ENCODE measurements at regions not wholly inside any gene's neighbourhood (a gene's known extent, or its start where the extent isn't known, plus 50 kb on each side); places are given as distances from the start of the nearest gene placed in this dataset.

- Mint-ChIP-seq H3K4me1 (peaks cover 14% of the 10 kb centered on the region), H3K27me3 (no peaks in the 10 kb centered on the region), H3K4me3 (no peak overlapping the region), H3K9me3 (no peaks in the 10 kb centered on the region), H3K27ac (no peak overlapping the region)
- DNase-seq (no peak), ATAC-seq (no peak)
These were observed 89.3 kb downstream of the IRF2BPL start for GRCh38 chr14:76939015-76939742.

- Mint-ChIP-seq H3K4me1 (peaks cover 18% of the 10 kb centered on the region), H3K27ac (peak overlapping the region in 1 of 2 donors; percentile 88), H3K27me3 (no peaks in the 10 kb centered on the region), H3K4me3 (no peak overlapping the region), H3K9me3 (no peaks in the 10 kb centered on the region)
- DNase-seq: no peak
- no peak for ATAC-seq
These were observed 90.4 kb downstream of the IRF2BPL start for GRCh38 chr14:76938092-76938500.

- Mint-ChIP-seq H3K9me3 (no peaks in the 10 kb centered on the region), H3K27ac (no peak overlapping the region), H3K27me3 (no peaks in the 10 kb centered on the region), H3K4me3 (no peak overlapping the region), H3K4me1 (peaks cover 13% of the 10 kb centered on the region)
- ATAC-seq: no peak
- no peak for DNase-seq
These were observed 91.1 kb downstream of the IRF2BPL start for GRCh38 chr14:76937181-76938091.

- ATAC-seq: no peak
- no peak for DNase-seq
- H3K4me3 Mint-ChIP-seq: no peak overlapping the region
- H3K27ac Mint-ChIP-seq: peak overlapping the region in 1 of 2 donors; percentile 35
- peaks cover 10% of the 10 kb centered on the region for H3K4me1 Mint-ChIP-seq
- no peaks in the 10 kb centered on the region for H3K27me3 Mint-ChIP-seq
- no peaks in the 10 kb centered on the region for H3K9me3 Mint-ChIP-seq
These were observed 92.0 kb downstream of the IRF2BPL start for GRCh38 chr14:76936483-76936882.

GRCh38 chr14:76933515-76933914, 95.0 kb downstream of the IRF2BPL start:
- H3K27ac Mint-ChIP-seq: peak overlapping the region in 1 of 2 donors; percentile 42
- H3K4me1 Mint-ChIP-seq: peaks cover 37% of the 10 kb centered on the region
- ATAC-seq: no peak
- DNase-seq: no peak
- no peaks in the 10 kb centered on the region for H3K27me3 Mint-ChIP-seq
- H3K9me3 Mint-ChIP-seq: no peaks in the 10 kb centered on the region
- H3K4me3 Mint-ChIP-seq: no peak overlapping the region

GRCh38 chr14:76931631-76932402, 96.7 kb downstream of the IRF2BPL start:
- H3K27ac Mint-ChIP-seq: no peak overlapping the region
- H3K9me3 Mint-ChIP-seq: no peaks in the 10 kb centered on the region
- DNase-seq (no peak), ATAC-seq (no peak)
- H3K4me1 Mint-ChIP-seq: peaks cover 51% of the 10 kb centered on the region
- no peaks in the 10 kb centered on the region for H3K27me3 Mint-ChIP-seq
- H3K4me3 Mint-ChIP-seq: no peak overlapping the region

- Mint-ChIP-seq H3K4me1 (peaks cover 64% of the 10 kb centered on the region), H3K27ac (no peak overlapping the region)
- ATAC-seq: no peak
These were observed 98.0 kb downstream of the IRF2BPL start for GRCh38 chr14:76930549-76930948.

GRCh38 chr14:76929927-76930326, 98.6 kb downstream of the IRF2BPL start:
- DNase-seq (peak; percentile 36 to 48), ATAC-seq (peak; percentile 84)
- Mint-ChIP-seq H3K9me3 (no peaks in the 10 kb centered on the region), H3K27ac (peak overlapping the region; percentile 1 to 57), H3K4me3 (peak overlapping the region; percentile 70 to 77), H3K27me3 (no peaks in the 10 kb centered on the region), H3K4me1 (peaks cover 70% of the 10 kb centered on the region)

More at GRCh38 chr14:76930549-76930948, 98.0 kb downstream of the IRF2BPL start:
- no peaks in the 10 kb centered on the region for H3K9me3 Mint-ChIP-seq
- no peak for DNase-seq
- H3K4me3 Mint-ChIP-seq: no peak overlapping the region
- H3K27me3 Mint-ChIP-seq: no peaks in the 10 kb centered on the region

- Mint-ChIP-seq H3K4me3 (no peak overlapping the region), H3K27me3 (no peaks in the 10 kb centered on the region), H3K4me1 (peaks cover 74% of the 10 kb centered on the region), H3K9me3 (no peaks in the 10 kb centered on the region), H3K27ac (no peak overlapping the region)
- ATAC-seq (no peak), DNase-seq (no peak)
These were observed 100.4 kb downstream of the IRF2BPL start for GRCh38 chr14:76927971-76928700.

GRCh38 chr14:76926521-76927251, 100.5 kb downstream of the LRRC74A start:
- H3K27me3 Mint-ChIP-seq: peaks cover 6% of the 10 kb centered on the region
- ATAC-seq (peak; percentile 67), DNase-seq (peak; percentile 21 to 43)
- peaks cover 88% of the 10 kb centered on the region for H3K4me1 Mint-ChIP-seq
- H3K4me3 Mint-ChIP-seq: peak overlapping the region; percentile 58 to 72
- no peaks in the 10 kb centered on the region for H3K9me3 Mint-ChIP-seq
- H3K27ac Mint-ChIP-seq: peak overlapping the region in 1 of 2 donors; percentile 31

GRCh38 chr14:76925097-76925441, 98.9 kb downstream of the LRRC74A start:
- no peak for ATAC-seq
- peak overlapping the region in 1 of 2 donors; percentile 11 for H3K27ac Mint-ChIP-seq
- H3K9me3 Mint-ChIP-seq: no peaks in the 10 kb centered on the region
- peaks cover 88% of the 10 kb centered on the region for H3K4me1 Mint-ChIP-seq
- peaks cover 7% of the 10 kb centered on the region for H3K27me3 Mint-ChIP-seq
- DNase-seq: no peak
- H3K4me3 Mint-ChIP-seq: no peak overlapping the region

- peaks cover 88% of the 10 kb centered on the region for H3K4me1 Mint-ChIP-seq
- no peak for DNase-seq
- no peak overlapping the region for H3K4me3 Mint-ChIP-seq
- no peaks in the 10 kb centered on the region for H3K9me3 Mint-ChIP-seq
- H3K27me3 Mint-ChIP-seq: peaks cover 7% of the 10 kb centered on the region
- H3K27ac Mint-ChIP-seq: no peak overlapping the region
- ATAC-seq: no peak
These were observed 98.3 kb downstream of the LRRC74A start for GRCh38 chr14:76924371-76925096.

- H3K9me3 Mint-ChIP-seq: no peaks in the 10 kb centered on the region
- peaks cover 90% of the 10 kb centered on the region for H3K4me1 Mint-ChIP-seq
- H3K4me3 Mint-ChIP-seq: no peak overlapping the region
- DNase-seq (no peak), ATAC-seq (no peak)
- peaks cover 7% of the 10 kb centered on the region for H3K27me3 Mint-ChIP-seq
- H3K27ac Mint-ChIP-seq: no peak overlapping the region
These were observed 97.5 kb downstream of the LRRC74A start for GRCh38 chr14:76923431-76924370.
